Esophagus squamous epithelium (tissue), 4 donors: ENCODE measurements at regions not wholly inside any gene's neighbourhood (a gene's known extent, or its start where the extent isn't known, plus 50 kb on each side); places are given as distances from the start of the nearest gene placed in this dataset.

Experiments used
- CTCF ChIP-seq, 6 experiments: fragments of 450-650 bp in 4 of 6; fragments of 200-600 bp in 2 of 6; sonication (generic) in 2 of 6; IDR thresholded peaks; one replicate each; pipeline ENCODE4 v1.5.1; 2016 to 2019; ENCODE audit warnings: antibody characterized with exemption in 6 of 6, mild to moderate bottlenecking in 4 of 6, moderate library complexity in 4 of 6
- POLR2A ChIP-seq, 4 donors: fragments of 450-650 bp; IDR thresholded peaks; one replicate each; pipeline ENCODE4 v1.6.1; 2017; ENCODE audit warnings: antibody characterized with exemption in 4 of 4, mild to moderate bottlenecking in 4 of 4, moderate library complexity in 3 of 4

GRCh38 chr6:150730801-150731457 is 131.2 kb downstream of the PLEKHG1 start:
- TF ChIP-seq POLR2A (IDR thresholded peaks at IDR 0.05) (no peak), CTCF (IDR thresholded peaks at IDR 0.05) (no peak)
